ENCODE measurements at regions not wholly inside any gene's neighbourhood (a gene's known extent, or its start where the extent isn't known, plus 50 kb on each side); places are given as distances from the start of the nearest gene placed in this dataset.

- Mint-ChIP-seq H3K27me3 (ENCODE audit: low read depth in 3 of 3) (peaks cover 0 to 3% (median 2%) of the 10 kb centered on the region in 3 donors), H3K4me1 (no peaks in the 10 kb centered on the region), H3K27ac (no peak overlapping the region), H3K4me3 (no peak overlapping the region), H3K9me3 (no peaks in the 10 kb centered on the region), H3K36me3 (no peaks in the 10 kb centered on the region)
- no peak for DNase-seq
Observed at GRCh38 chr16:9404811-9405210, 313.4 kb downstream of the HAPSTR1 start.

- Mint-ChIP-seq H3K27ac (no peak overlapping the region), H3K4me1 (no peaks in the 10 kb centered on the region), H3K4me3 (no peak overlapping the region), H3K9me3 (no peaks in the 10 kb centered on the region), H3K27me3 (ENCODE audit: low read depth in 3 of 3) (peaks cover 0 to 3% (median 2%) of the 10 kb centered on the region in 3 donors), H3K36me3 (no peaks in the 10 kb centered on the region)
- no peak for DNase-seq
Observed at GRCh38 chr16:9406038-9406712, 314.7 kb downstream of the HAPSTR1 start.

GRCh38 chr16:9407206-9407758 is 315.8 kb downstream of the HAPSTR1 start:
- no peak overlapping the region for H3K4me3 Mint-ChIP-seq
- H3K27ac Mint-ChIP-seq, result no peak overlapping the region
- H3K4me1 Mint-ChIP-seq, result no peaks in the 10 kb centered on the region
- DNase-seq, result no peak
- no peaks in the 10 kb centered on the region for H3K9me3 Mint-ChIP-seq
- H3K27me3 Mint-ChIP-seq (ENCODE audit: low read depth in 3 of 3), result peaks cover 0 to 3% (median 2%) of the 10 kb centered on the region in 3 donors
- H3K36me3 Mint-ChIP-seq, result no peaks in the 10 kb centered on the region

GRCh38 chr16:9408297-9408878 is 316.9 kb downstream of the HAPSTR1 start:
- no peaks in the 10 kb centered on the region for H3K4me1 Mint-ChIP-seq
- no peak overlapping the region for H3K27ac Mint-ChIP-seq
- H3K36me3 Mint-ChIP-seq, result no peaks in the 10 kb centered on the region
- DNase-seq, result no peak
- no peak overlapping the region for H3K4me3 Mint-ChIP-seq
- H3K27me3 Mint-ChIP-seq (ENCODE audit: low read depth in 3 of 3), result peaks cover 0 to 3% (median 2%) of the 10 kb centered on the region in 3 donors
- no peaks in the 10 kb centered on the region for H3K9me3 Mint-ChIP-seq

- DNase-seq, result no peak
- Mint-ChIP-seq H3K27me3 (ENCODE audit: low read depth in 3 of 3) (peaks cover 2 to 3% (median 2%) of the 10 kb centered on the region in 3 donors), H3K27ac (no peak overlapping the region), H3K36me3 (no peaks in the 10 kb centered on the region), H3K4me1 (no peaks in the 10 kb centered on the region), H3K9me3 (no peaks in the 10 kb centered on the region), H3K4me3 (no peak overlapping the region)
Observed at GRCh38 chr16:9409560-9410493, 318.4 kb downstream of the HAPSTR1 start.

- DNase-seq, result no peak
- Mint-ChIP-seq H3K4me1 (no peaks in the 10 kb centered on the region), H3K36me3 (no peaks in the 10 kb centered on the region), H3K9me3 (peaks cover 0 to 4% (median 0%) of the 10 kb centered on the region in 6 donors), H3K4me3 (no peak overlapping the region), H3K27me3 (ENCODE audit: low read depth in 3 of 3) (peaks cover 2 to 4% (median 2%) of the 10 kb centered on the region in 3 donors), H3K27ac (no peak overlapping the region)
Observed at GRCh38 chr16:9411426-9411825, 320.0 kb downstream of the HAPSTR1 start.

GRCh38 chr16:9412031-9412914 is 320.8 kb downstream of the HAPSTR1 start:
- no peak for DNase-seq
- Mint-ChIP-seq H3K27ac (no peak overlapping the region), H3K4me1 (no peaks in the 10 kb centered on the region), H3K27me3 (ENCODE audit: low read depth in 3 of 3) (peaks cover 2 to 6% (median 2%) of the 10 kb centered on the region in 3 donors), H3K9me3 (peaks cover 0 to 5% (median 0%) of the 10 kb centered on the region in 6 donors), H3K36me3 (no peaks in the 10 kb centered on the region), H3K4me3 (no peak overlapping the region)

- H3K27me3 Mint-ChIP-seq (ENCODE audit: low read depth in 3 of 3), result peaks cover 2 to 6% (median 2%) of the 10 kb centered on the region in 3 donors
- H3K4me3 Mint-ChIP-seq, result no peak overlapping the region
- H3K4me1 Mint-ChIP-seq, result no peaks in the 10 kb centered on the region
- peaks cover 0 to 4% (median 0%) of the 10 kb centered on the region in 3 donors for H3K36me3 Mint-ChIP-seq
- H3K27ac Mint-ChIP-seq, result no peak overlapping the region
- no peak for DNase-seq
- peaks cover 0 to 5% (median 0%) of the 10 kb centered on the region in 6 donors for H3K9me3 Mint-ChIP-seq
Observed at GRCh38 chr16:9412915-9413264, 321.4 kb downstream of the HAPSTR1 start.

- Mint-ChIP-seq H3K9me3 (peaks cover 0 to 5% (median 0%) of the 10 kb centered on the region in 6 donors), H3K36me3 (peaks cover 0 to 4% (median 0%) of the 10 kb centered on the region in 3 donors), H3K4me3 (no peak overlapping the region), H3K27ac (no peak overlapping the region), H3K4me1 (no peaks in the 10 kb centered on the region), H3K27me3 (ENCODE audit: low read depth in 3 of 3) (peaks cover 0 to 3% (median 2%) of the 10 kb centered on the region in 3 donors)
- no peak for DNase-seq
Observed at GRCh38 chr16:9415545-9415944, 324.1 kb downstream of the HAPSTR1 start.

GRCh38 chr16:9417898-9418297 is 326.5 kb downstream of the HAPSTR1 start:
- peaks cover 0 to 4% (median 0%) of the 10 kb centered on the region in 3 donors for H3K36me3 Mint-ChIP-seq
- no peaks in the 10 kb centered on the region for H3K4me1 Mint-ChIP-seq
- no peak overlapping the region for H3K27ac Mint-ChIP-seq
- H3K9me3 Mint-ChIP-seq, result peaks cover 0 to 5% (median 0%) of the 10 kb centered on the region in 6 donors
- DNase-seq, result no peak
- H3K4me3 Mint-ChIP-seq, result no peak overlapping the region
- H3K27me3 Mint-ChIP-seq (ENCODE audit: low read depth in 3 of 3), result peaks cover 0 to 3% (median 2%) of the 10 kb centered on the region in 3 donors

GRCh38 chr16:9419161-9419560 is 327.7 kb downstream of the HAPSTR1 start:
- DNase-seq, result no peak
- no peaks in the 10 kb centered on the region for H3K4me1 Mint-ChIP-seq
- peaks cover 0 to 5% (median 0%) of the 10 kb centered on the region in 6 donors for H3K9me3 Mint-ChIP-seq
- no peak overlapping the region for H3K4me3 Mint-ChIP-seq
- H3K27me3 Mint-ChIP-seq (ENCODE audit: low read depth in 3 of 3), result peaks cover under 1 to 3% (median 2%) of the 10 kb centered on the region in 3 donors
- no peak overlapping the region for H3K27ac Mint-ChIP-seq
- peaks cover 0 to 4% (median 0%) of the 10 kb centered on the region in 3 donors for H3K36me3 Mint-ChIP-seq

GRCh38 chr16:9422762-9423513 is 331.5 kb downstream of the HAPSTR1 start:
- peaks cover 0 to 2% (median 0%) of the 10 kb centered on the region in 6 donors for H3K9me3 Mint-ChIP-seq
- no peaks in the 10 kb centered on the region for H3K4me1 Mint-ChIP-seq
- H3K27me3 Mint-ChIP-seq (ENCODE audit: low read depth in 3 of 3), result peaks cover 0 to 1% (median 1%) of the 10 kb centered on the region in 3 donors
- no peak overlapping the region for H3K27ac Mint-ChIP-seq
- H3K36me3 Mint-ChIP-seq, result no peaks in the 10 kb centered on the region
- no peak overlapping the region for H3K4me3 Mint-ChIP-seq
- DNase-seq, result no peak

All from immature natural killer cell (primary cell).